GM21619 (cell line): ENCODE measurements at regions not wholly inside any gene's neighbourhood (a gene's known extent, or its start where the extent isn't known, plus 50 kb on each side); places are given as distances from the start of the nearest gene placed in this dataset.

Source experiments
- ATAC-seq: cut with Tn5 transposase; IDR thresholded peaks from one replicate; pipeline ENCODE4 v1.9.1; 2021; ENCODE audit not compliant: unreplicated experiment

DNA sequence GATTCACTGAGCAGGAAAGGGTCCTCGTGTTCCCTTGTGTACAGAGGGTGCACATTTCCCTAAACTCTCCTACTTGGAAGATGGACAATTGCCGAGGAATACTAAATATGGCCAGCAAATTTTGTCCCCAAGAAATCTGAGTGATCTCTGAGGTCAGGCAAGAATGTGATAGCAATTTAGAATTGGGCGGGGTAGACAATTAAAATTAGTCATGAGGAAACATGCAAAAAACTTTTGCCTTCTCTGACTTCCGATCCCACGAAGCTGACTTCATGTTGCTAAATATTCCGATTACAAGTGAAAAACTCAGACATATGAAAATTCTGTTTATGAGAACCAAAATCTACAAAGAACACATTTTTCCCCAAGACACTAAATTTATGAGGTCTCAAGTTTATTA, 453.9 kb upstream of the ZFP42 start:
- no peak for ATAC-seq

DNA sequence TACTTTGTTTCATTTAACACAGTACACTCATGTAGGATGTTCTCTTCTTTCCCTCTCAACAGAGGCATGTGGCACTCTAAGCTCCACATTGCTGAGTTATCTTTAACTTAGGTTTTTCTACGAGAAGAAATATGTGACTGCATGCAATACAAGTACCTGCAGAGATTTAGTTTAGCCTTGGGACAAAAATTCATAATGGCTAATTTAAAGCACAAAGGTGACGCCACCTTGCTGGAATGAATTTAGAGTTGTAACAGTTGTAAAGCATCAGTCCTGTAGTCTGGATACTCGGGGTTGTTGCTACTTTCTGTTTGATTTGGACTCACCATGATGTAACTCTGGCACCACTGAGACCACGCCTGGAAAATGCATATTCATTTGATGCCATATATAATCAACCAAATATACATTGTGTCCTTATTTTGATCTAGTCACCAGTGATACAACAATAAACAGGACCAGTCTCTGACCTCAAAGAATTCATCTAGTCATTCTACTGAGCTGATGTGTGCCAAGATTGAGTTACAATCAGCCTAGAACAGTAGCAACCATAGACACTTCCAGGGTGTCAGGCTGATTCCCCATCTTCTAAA, 451.0 kb upstream of the ZFP42 start:
- ATAC-seq: no peak

DNA sequence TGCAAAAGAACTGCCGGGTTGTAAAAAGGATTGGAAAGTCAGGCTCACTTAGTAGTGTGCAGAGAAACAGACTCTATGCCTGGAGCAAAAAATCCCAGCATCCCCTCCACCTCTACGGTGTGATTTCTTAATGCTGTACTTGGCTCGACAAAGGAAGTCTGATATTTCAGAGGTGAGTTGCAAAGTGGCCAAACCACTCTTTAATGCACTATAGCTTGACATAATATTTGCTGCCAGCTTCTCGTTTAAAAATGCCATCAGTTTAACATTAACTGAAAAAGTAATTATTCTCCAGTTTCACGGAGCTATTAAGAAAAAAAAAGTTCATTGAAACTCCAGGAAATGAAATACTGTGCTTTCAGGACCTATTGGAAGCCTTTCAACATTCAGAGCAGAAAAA, 448.3 kb upstream of the ZFP42 start:
- ATAC-seq: no peak

DNA sequence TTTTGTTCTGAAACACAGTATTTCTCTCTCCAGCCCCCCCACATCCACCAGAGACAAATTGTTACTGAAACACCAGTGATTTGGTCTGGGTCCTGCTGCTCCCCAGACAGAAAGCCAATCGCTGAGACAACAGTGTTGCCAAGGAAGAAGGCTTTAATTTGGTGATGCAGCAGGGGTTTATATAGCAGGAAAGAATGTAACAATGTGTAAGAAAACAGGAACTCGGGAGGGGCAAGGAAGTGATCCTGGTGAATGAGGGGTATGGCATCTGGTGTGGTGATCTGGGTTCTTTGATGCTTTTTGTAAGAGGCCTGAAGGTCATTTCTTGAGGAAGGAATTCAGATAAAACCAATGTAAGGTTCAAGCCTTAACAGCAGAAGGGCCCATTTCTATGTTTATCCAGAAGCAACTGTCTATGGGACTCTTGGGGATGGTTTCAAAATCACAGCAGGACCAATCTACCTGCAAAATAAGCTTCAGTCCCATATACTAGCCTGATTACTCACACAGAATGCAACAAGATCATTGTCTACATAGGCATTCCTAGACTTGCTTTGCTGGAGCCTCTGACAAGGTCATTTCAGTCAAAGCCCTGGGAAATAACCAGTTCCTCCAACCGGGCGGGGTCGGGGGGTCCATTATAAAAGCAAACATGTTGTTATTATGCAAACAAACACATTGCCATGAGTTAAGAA, 445.2 kb upstream of the ZFP42 start:
- ATAC-seq: no peak

DNA sequence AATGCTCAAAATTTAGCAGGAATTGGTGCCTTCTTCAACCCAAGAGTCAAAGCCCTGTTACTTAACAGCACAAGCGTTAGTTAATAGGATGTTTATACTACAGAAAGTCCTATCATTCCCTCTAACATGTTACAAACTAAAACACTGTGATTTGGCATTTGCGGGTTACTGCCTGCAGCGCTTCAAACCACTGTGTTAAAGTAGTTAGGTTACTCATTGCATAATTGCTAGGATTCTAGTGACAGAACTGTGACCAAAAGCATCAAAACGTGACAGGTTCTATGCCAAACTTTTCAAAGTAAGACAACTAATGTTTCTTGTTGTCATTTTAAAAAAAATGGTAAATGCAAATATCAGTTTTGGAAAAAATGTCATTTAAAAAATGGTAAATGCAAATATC, 442.8 kb upstream of the ZFP42 start:
- no peak for ATAC-seq

DNA sequence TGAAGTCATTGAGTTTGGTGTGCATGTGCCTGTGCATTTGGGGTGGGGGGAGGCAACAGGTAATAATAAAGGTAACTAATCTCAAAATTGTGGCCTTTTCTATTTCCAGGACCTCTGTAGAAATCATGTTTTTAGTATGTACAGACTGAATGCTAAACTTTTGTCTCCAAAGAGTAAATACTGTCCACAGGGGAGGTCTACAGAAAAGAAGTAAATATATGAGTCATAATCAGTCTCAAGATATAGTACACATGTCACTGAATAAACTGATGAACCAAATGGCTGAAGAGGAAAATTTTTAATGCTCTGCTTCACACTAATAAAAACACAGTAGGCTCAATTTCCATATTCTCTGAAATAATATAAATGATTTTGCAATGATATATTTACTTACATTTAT, 440.4 kb upstream of the ZFP42 start:
- ATAC-seq: no peak

DNA sequence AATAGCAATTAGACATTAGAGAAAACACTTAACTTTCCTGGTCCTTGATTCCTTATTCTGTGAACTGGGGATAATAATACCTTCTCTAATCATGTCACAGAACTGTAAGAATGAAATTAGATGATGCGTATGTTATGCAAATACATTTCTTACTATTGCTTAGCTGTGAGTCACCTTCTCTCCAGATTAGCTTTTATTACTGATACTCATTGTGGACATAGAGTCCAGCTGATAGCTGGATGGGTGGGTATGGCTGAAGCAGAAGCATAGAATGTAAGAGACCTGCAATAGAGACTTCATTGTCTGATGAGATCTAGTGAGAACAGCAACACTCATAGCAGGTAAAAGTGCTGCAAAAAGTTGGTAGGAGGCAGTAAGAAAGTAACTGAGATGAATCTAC, 437.2 kb upstream of the ZFP42 start:
- no peak for ATAC-seq

DNA sequence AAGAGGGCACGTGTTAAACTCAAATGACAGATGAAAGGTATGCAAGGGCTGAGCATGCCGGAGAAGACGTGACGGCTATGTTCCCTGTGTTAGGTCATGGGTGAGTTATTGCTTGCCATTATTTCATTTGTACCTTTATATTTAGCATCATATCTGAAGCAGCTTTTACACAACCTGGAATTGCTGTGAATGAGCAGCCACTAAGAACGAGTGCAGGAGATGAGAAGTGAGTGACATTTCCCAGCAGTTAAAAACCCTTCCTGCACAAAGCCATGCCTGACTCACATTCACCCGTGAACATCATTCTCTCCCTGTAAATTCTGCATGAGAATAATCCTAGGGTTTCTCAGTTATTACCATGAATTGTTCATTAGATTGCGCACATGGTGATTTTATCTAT, 433.2 kb upstream of the ZFP42 start:
- no peak for ATAC-seq

DNA sequence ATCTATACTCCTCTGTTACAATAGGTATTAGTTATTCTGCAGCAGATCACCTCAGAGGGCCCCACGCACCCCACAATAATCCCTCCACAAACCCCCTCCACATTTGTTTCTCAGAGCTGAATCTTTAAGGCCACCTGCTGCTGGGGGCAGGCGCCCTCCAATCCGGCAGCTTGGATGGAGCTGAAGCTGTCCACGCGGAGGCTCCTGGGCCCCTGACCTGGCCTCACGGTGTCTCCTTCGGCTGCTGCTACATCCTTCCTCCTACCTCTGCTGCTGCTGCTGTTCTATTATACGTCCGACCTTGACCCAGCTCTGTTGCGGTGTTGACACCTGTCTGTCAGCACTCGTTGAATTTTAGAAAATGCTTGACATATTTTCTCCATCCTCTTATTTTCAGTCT, 430.2 kb upstream of the ZFP42 start:
- no peak for ATAC-seq

DNA sequence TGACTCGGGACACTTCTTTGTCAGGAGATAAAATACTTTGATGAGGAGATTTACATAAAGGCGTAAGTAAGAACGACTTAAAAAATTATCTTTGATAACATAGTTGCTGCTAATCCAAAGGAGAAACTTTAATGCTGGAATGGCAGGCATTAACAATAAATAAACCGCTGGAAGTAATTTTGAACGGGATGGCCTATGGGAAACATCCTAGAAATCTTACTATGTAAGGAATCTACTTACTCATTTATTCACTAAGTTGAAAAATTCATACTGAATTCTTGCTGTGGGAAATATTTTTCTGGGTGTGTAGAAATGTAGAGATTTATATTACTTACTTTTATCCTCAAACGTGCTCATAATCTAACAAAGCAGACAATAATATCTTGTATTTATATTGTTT, 425.7 kb upstream of the ZFP42 start:
- no peak for ATAC-seq

DNA sequence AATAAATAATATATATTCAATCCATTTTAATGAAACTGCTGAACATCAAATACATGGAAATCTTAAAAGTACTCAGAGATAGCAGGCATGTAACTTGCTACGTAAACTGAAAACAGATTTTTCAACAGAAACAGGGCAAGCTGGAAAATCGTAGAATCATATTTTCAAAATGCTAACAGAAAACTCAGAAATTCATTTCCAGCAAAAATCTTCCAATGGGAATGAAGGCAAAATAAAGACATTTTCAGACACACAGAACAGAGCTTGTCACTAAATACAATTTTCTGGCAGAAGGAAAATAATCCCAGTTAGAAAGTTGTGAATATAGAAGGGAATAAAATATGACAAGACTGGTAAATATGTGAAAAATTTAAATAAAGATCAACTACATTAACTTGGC, 419.9 kb upstream of the ZFP42 start:
- no peak for ATAC-seq

DNA sequence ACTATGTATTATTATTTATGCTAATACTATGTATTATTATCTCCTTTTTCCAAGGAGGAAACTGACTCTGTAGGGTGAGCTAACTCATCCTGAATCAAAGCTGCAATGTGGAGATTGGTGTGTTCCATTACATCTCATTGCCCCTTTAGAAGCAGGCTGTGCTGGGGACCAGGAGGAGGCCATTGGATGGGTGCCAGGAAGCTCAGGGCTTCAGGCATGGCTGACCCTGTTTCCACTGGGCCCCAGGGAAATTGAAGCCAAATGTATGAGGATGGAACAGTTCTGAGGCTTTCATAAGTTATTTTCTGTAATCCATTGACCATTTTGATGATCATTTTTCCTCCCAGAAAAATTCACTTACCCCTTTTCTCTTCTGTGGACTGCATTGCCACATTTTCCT, 418.8 kb upstream of the ZFP42 start:
- no peak for ATAC-seq

DNA sequence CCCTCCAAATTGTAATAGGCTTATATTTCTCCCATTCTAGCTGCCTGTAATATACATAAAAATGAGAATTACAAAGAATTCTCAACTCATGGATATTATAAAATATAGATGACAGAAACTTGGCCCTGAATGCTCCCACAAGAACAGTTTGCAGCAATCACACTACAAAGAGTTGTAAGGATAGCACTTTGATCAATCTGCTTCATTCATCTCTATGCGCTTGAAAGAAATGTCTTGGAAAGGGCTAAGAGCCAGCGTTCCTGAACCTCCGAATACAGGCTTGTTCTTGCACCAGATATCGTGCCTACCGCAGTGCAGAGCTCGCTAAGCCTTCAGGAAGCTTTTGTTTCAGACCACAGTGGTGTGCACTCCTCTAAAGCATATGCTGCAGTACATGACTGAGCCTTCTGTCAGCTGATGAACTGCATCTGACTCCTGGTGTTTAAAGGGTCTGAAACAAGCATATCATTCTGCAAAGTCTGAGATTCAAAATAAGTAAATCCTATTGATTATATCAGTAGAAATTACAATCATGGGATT, 417.6 kb upstream of the ZFP42 start:
- ATAC-seq: no peak

DNA sequence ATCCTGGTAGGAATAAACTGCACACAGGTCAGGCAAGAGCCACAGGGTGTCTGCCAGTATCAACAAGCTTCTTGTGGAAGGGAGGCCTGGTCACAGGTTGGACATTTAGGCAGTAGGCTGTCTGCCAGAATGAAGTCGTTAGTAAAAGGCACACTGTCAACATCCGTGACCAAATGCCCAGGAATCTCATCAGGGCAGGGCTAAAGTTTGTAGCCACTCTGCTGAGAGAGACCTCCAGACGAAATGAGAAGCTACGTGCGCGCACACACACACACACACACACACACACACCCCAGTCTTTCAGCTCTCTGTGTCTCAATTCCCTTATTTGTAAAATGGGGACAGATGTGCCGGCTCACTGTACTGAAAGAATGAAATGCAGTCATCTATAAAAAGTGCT, 408.7 kb upstream of the ZFP42 start:
- no peak for ATAC-seq

DNA sequence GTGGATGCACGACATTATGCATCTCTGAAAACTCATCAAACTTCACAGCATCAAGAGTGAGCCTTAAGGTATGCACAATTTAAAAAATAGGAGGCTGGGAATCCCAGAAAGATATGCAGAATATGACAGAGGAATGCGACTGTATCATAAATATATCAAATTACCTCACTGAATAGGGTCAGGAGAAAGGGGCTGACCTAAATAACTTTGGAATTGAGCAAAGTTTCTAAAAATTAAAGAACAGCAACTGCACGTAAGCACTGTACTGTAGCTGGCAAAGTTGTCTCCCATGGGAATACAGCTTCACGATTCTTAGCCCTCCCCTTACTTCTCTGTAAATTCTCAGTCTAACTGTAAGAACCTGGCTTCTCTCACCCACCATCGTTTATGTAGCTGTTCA, 397.4 kb upstream of the ZFP42 start:
- ATAC-seq: no peak

DNA sequence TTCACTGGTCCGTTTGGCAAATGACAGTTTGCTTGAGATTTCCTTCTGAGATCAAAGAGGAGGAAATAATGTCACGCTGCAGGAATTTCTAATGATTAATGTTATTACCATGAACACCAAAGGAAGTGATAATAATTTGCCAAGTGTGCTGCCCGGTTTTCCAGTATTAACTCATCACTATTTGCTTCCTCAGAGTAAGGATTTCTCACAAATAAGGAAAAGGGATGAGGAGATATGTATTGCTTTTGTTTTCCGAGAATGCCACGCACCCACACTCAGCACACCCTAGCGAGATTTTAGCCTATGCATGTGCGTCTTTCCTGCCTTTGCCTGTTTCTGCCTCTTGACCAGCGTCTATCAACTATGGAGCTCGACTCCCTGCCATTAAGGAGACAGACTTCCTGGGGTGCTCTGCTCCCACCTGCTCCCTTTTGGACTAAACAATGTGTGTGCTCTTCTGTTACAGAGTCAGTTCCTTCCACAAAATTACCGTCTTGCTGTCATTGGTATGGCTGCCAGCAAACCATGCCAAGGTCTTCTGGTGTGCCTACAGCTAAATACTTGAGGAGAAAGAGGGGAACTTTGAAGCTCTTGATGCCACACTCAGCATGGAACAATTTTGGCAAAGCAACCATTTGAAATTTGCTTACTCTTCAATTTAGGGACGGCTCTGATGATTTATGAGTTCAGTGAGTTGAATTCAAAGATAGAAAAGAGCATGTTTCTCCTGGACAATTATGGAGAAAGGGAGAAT, 393.1 kb upstream of the ZFP42 start:
- ATAC-seq: no peak

DNA sequence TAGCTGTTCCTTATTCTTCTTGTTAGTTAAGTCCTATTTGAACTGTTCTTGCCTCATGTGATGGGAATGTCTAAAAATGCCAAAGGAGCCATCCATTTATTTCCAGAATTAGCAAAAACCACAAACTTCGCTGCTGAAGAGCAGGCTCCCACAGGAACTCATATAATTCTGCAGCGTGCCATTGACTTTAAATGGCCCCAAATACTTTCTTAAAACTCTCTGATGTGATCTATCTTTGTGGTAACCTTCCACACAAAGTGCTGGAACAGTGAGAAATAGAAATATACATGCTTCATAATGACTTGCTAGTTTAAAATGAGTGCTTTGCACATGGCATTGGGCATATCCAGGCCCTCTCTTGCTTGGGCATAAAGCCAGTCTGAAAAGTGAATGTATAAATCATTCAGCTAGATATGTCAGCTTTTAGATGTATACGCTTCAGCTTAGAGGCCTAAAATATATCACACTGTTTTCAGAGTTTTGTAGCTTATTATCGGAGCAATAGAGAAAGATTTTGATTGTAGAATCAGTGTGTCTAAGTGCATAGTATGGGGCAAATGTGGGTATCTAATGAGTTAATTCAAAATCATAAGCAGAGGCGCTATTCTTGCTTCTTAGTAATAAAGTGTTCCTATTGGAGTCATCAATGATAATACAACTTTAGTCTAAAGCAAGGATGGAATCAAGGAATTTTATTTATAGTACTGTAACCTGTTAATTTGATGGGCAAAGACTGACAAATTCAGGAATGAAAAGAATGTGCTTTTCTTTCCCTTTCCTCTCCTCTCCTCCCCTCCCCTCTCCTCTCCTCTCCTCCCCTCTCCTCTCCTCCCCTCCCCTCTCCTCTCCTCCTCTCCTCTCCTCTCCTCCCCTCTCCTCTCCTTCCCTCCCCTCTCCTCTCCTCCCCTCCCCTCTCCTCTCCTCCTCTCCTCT, 392.2 kb upstream of the ZFP42 start:
- ATAC-seq: no peak

DNA sequence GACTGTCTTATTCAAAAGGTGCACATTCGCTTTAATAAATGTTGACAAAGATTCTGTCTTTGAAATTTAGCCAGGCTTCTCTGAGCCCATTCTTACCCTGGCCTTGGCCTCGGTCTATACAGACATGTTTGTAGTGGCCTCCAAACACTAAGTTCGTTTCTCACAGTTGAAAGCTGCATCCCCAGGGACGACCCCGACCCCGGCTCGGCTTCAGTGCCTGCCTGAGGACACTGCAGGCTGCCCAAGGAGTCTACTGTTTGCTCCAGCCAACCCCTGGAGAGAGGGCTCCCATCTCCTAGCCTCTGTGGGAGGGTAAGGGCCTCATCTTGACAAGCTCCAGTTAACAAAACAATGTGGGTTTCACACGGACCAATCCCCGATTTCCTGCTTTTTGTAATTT, 390.6 kb upstream of the ZFP42 start:
- no peak for ATAC-seq

DNA sequence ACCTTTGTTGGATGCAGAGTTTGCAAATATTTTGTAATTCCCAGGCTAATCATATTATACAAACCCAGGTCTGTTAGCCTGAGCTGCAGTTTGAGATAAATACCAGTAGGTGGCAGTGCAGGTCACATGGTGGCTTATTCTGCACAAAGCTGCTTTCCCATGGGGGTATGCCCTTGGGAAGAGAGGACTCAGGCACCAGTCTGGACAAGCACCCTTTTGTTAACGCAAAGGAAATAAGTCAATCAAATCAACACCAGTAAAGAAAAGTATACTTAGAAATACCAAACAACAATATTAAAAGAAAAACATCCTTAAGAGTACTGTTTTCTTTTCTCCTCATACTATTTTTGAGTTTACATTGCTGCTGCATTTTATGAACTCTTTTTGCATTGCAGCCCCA, 389.0 kb upstream of the ZFP42 start:
- ATAC-seq: no peak

DNA sequence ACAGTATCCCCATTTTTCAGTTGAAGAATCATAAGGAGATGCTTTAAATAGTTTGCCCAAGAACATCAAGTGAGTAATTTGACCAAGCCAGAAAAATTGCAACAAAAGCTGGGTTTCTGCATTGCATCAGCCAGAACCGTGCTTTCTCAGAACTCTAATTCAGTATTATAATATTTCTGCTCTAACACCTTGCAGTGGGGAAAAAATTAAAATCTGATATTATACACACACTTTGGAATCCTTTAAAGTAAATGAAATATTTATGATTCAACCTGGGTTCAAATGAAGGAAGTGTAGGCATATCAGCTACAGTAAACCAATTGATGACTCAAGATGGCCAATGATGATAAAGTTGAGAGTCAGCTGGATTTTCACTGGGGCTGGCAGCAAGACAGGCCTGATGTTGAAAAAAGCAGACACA, 387.6 kb upstream of the ZFP42 start:
- ATAC-seq: no peak

DNA sequence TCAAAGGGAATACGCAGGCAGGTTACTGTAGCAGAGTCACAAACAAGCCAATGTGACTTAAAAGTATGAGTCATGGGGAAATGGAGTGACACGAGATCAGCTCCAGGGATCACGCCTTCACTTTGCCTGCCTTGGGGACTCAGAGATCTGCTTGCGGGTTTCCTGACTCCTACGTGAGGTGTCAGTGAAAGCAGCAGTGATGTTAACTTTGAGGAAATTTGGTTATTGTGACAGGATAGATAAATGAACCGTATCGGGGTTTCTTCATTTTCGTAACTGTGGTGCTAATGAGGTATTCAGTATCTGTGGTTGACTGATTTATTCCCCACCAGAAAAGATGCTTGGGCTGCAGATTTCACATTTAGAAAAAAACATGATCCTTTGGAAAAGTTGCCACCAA, 383.3 kb upstream of the ZFP42 start:
- no peak for ATAC-seq
